ENCODE measurements at regions not wholly inside any gene's neighbourhood (a gene's known extent, or its start where the extent isn't known, plus 50 kb on each side); places are given as distances from the start of the nearest gene placed in this dataset.

DNA sequence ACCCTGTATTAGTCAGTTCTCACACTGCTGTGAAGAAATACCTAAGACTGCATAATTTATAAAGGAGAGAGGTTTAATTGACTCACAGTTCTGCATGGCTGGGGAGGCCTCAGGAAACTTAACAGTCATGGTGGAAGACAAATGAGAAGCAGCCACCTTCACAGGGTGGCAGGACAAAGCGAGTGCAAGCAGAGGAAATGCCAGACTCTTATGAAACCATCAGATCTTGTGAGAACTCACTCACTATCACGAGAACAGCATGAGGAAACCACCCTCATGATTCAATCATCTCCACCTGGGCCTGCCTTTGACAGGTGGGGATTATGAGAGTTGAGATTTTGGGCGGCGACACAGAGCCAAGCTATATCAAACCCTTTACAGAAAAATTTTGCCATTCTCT lies 722.4 kb downstream of the RAB28 start:
- Histone ChIP-seq H3K9me3 (no peaks in the 10 kb centered on the region), H3K4me3 (no peak overlapping the region), H3K27ac (no peak overlapping the region), H3K4me1 (no peaks in the 10 kb centered on the region), H3K4me2 (no peak overlapping the region)
- whole genome bisulfite sequencing (ENCODE audit: missing lambda C conversion rate), result 41% methylated on average over 4 of the region's 4 CpGs
- CTCF ChIA-PET, result no interaction called here
- no peak for DNase-seq (ENCODE audit: low read depth in 1 of 2, low spot score in 1 of 2)
- no peak for ATAC-seq
- no peak for FAIRE-seq
- POLR2A ChIA-PET, result no interaction called here
- no peak for TF ChIP-seq RAD21 (conservative IDR thresholded peaks at IDR 0.05 in 1 of 2, IDR thresholded peaks at IDR 0.05 in 1 of 2)

GRCh38 chr4:12747154-12747553 lies 737.0 kb downstream of the RAB28 start:
- ChIA-PET CTCF (interaction anchor here (0.8 kb wide), 1 partner anchor 21 kb away, joined by 3 read pairs; no protein-coding TSS in a partner anchor), POLR2A (no interaction called here)
- Histone ChIP-seq H3K4me2 (no peak overlapping the region), H3K4me1 (no peaks in the 10 kb centered on the region), H3K9me3 (no peaks in the 10 kb centered on the region), H3K4me3 (no peak overlapping the region), H3K27ac (no peak overlapping the region)
- ATAC-seq, result no peak
- no peak for TF ChIP-seq ZSCAN20 (CRISPR knock-in tag; IDR thresholded peaks at IDR 0.05)
- TF ChIP-seq KDM1A (IDR thresholded peaks at IDR 0.05; ENCODE audit: low read depth), result no peak
- no peak for TF ChIP-seq TP53 (CRISPR knock-in tag; IDR thresholded peaks at IDR 0.05)
- no peak for TF ChIP-seq RNF2 (IDR thresholded peaks at IDR 0.05; ENCODE audit: borderline replicate concordance, low read depth)
- TF ChIP-seq MAFK (IDR thresholded peaks at IDR 0.05; ENCODE audit: partially characterized antibody), result no peak
- no peak for TF ChIP-seq HOXA7 (CRISPR knock-in tag; IDR thresholded peaks at IDR 0.05)
- TF ChIP-seq ELK1 (IDR thresholded peaks at IDR 0.05; ENCODE audit: low read depth, low read length), result no peak
- no peak for TF ChIP-seq FOSB (CRISPR knock-in tag; IDR thresholded peaks at IDR 0.05)
- TF ChIP-seq TFCP2L1 (CRISPR knock-in tag; IDR thresholded peaks at IDR 0.05), result no peak
- TF ChIP-seq HDAC2 (IDR thresholded peaks at IDR 0.05), result no peak
- no peak for TF ChIP-seq NR3C1 (IDR thresholded peaks at IDR 0.05)
- TF ChIP-seq, protein P1, sequence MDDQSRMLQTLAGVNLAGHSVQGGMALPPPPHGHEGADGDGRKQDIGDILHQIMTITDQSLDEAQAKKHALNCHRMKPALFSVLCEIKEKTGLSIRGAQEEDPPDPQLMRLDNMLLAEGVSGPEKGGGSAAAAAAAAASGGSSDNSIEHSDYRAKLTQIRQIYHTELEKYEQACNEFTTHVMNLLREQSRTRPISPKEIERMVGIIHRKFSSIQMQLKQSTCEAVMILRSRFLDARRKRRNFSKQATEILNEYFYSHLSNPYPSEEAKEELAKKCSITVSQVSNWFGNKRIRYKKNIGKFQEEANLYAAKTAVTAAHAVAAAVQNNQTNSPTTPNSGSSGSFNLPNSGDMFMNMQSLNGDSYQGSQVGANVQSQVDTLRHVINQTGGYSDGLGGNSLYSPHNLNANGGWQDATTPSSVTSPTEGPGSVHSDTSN (IDR thresholded peaks at IDR 0.05), result no peak
- TF ChIP-seq, protein P2, sequence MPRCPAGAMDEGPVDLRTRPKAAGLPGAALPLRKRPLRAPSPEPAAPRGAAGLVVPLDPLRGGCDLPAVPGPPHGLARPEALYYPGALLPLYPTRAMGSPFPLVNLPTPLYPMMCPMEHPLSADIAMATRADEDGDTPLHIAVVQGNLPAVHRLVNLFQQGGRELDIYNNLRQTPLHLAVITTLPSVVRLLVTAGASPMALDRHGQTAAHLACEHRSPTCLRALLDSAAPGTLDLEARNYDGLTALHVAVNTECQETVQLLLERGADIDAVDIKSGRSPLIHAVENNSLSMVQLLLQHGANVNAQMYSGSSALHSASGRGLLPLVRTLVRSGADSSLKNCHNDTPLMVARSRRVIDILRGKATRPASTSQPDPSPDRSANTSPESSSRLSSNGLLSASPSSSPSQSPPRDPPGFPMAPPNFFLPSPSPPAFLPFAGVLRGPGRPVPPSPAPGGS (IDR thresholded peaks at IDR 0.05), result no peak
- TF ChIP-seq EHF (CRISPR knock-in tag; IDR thresholded peaks at IDR 0.05), result no peak
- TF ChIP-seq SMC3 (IDR thresholded peaks at IDR 0.05), result no peak
- TF ChIP-seq MYC (IDR thresholded peaks at IDR 0.05; ENCODE audit: borderline replicate concordance, low read length), result no peak
- TF ChIP-seq RFX5 (IDR thresholded peaks at IDR 0.05), result no peak
- TF ChIP-seq NFE2L2 (conservative IDR thresholded peaks at IDR 0.05; ENCODE audit: low read length), result no peak
- TF ChIP-seq, protein P3, sequence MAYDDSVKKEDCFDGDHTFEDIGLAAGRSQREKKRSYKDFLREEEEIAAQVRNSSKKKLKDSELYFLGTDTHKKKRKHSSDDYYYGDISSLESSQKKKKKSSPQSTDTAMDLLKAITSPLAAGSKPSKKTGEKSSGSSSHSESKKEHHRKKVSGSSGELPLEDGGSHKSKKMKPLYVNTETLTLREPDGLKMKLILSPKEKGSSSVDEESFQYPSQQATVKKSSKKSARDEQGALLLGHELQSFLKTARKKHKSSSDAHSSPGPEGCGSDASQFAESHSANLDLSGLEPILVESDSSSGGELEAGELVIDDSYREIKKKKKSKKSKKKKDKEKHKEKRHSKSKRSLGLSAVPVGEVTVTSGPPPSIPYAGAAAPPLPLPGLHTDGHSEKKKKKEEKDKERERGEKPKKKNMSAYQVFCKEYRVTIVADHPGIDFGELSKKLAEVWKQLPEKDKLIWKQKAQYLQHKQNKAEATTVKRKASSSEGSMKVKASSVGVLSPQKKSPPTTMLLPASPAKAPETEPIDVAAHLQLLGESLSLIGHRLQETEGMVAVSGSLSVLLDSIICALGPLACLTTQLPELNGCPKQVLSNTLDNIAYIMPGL (CRISPR knock-in tag; IDR thresholded peaks at IDR 0.05; ENCODE audit: borderline replicate concordance), result no peak
- DNase-seq (ENCODE audit: low read depth in 1 of 2, low spot score in 1 of 2), result no peak
- WGBS (ENCODE audit: missing lambda C conversion rate), result 17% methylated on average over 5 of the region's 5 CpGs
- no peak for FAIRE-seq

- H3K9me3 ChIP-seq, result no peaks in the 10 kb centered on the region
- no peak overlapping the region for H3K4me2 ChIP-seq
- no peak overlapping the region for H3K27ac ChIP-seq
- WGBS (ENCODE audit: missing lambda C conversion rate), result 23% methylated on average over 12 of the region's 13 CpGs
- no peak overlapping the region for H3K4me3 ChIP-seq
- TF ChIP-seq PHF8 (IDR thresholded peaks at IDR 0.05; ENCODE audit: borderline replicate concordance, low read depth) (no peak), RCOR1 (IDR thresholded peaks at IDR 0.05; ENCODE audit: low read depth, low read length) (no peak), SREBF2 (IDR thresholded peaks at IDR 0.05) (no peak)
- TF ChIP-seq, protein P4, sequence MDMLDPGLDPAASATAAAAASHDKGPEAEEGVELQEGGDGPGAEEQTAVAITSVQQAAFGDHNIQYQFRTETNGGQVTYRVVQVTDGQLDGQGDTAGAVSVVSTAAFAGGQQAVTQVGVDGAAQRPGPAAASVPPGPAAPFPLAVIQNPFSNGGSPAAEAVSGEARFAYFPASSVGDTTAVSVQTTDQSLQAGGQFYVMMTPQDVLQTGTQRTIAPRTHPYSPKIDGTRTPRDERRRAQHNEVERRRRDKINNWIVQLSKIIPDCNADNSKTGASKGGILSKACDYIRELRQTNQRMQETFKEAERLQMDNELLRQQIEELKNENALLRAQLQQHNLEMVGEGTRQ (IDR thresholded peaks at IDR 0.05), result no peak
- FAIRE-seq, result no peak
- ChIA-PET POLR2A (no interaction called here), CTCF (interaction anchor here (0.8 kb wide), 1 partner anchor 22 kb away, joined by 3 read pairs; no protein-coding TSS in a partner anchor)
- no peak for DNase-seq (ENCODE audit: low read depth in 1 of 2, low spot score in 1 of 2)
- no peaks in the 10 kb centered on the region for H3K4me1 ChIP-seq
- no peak for ATAC-seq
These were observed 737.9 kb downstream of the RAB28 start for GRCh38 chr4:12746221-12746620.
